NCI-H446 (cell line): ENCODE measurements at regions not wholly inside any gene's neighbourhood (a gene's known extent, or its start where the extent isn't known, plus 50 kb on each side); places are given as distances from the start of the nearest gene placed in this dataset.
"Not testable (repeated sequence)": the region's sequence is repeated elsewhere in the genome, so short reads cannot be mapped to it uniquely, and the experiment has no call there.

ENCODE experiments used
- DNase-seq, 2 experiments: peaks; one replicate each; lab custom pipeline; 2025; lab: John Stamatoyannopoulos, UW

- DNase-seq: no peak
Measured at GRCh38 chr14:71396050-71396677, 488.9 kb downstream of the PCNX1 start.

GRCh38 chr14:71397371-71397770 lies 490.1 kb downstream of the PCNX1 start:
- no peak for DNase-seq

GRCh38 chr14:71398450-71398849 lies 491.2 kb downstream of the PCNX1 start:
- no peak for DNase-seq

GRCh38 chr14:71399057-71399487 lies 491.8 kb downstream of the PCNX1 start:
- no peak for DNase-seq

GRCh38 chr14:71400871-71401321 lies 493.6 kb downstream of the PCNX1 start:
- DNase-seq: no peak

- not testable (repeated sequence) for DNase-seq
Measured at GRCh38 chr14:71402415-71402814, 495.2 kb downstream of the PCNX1 start.

- DNase-seq: peak in 1 of 2 experiments; percentile 26
Measured at GRCh38 chr14:71403656-71404055, 496.4 kb downstream of the PCNX1 start.

GRCh38 chr14:71405676-71406075 lies 498.4 kb downstream of the PCNX1 start:
- DNase-seq: no peak

- no peak for DNase-seq
Measured at GRCh38 chr14:71408362-71409030, 501.2 kb downstream of the PCNX1 start.

GRCh38 chr14:71410578-71411284 lies 503.5 kb downstream of the PCNX1 start:
- no peak for DNase-seq

- no peak for DNase-seq
Measured at GRCh38 chr14:71411285-71411595, 504.0 kb downstream of the PCNX1 start.

- DNase-seq: no peak
Measured at GRCh38 chr14:71411738-71412137, 504.5 kb downstream of the PCNX1 start.

GRCh38 chr14:71414631-71415403 lies 507.6 kb downstream of the PCNX1 start:
- DNase-seq: no peak

GRCh38 chr14:71415404-71415690 lies 508.1 kb downstream of the PCNX1 start:
- no peak for DNase-seq

GRCh38 chr14:71416392-71416791 lies 509.1 kb downstream of the PCNX1 start:
- no peak for DNase-seq

- no peak for DNase-seq
Measured at GRCh38 chr14:71418532-71419245, 511.4 kb downstream of the PCNX1 start.

GRCh38 chr14:71423481-71423880 lies 508.7 kb upstream of the RGS6 start:
- DNase-seq: no peak

GRCh38 chr14:71424941-71425340 lies 507.3 kb upstream of the RGS6 start:
- DNase-seq: no peak

- no peak for DNase-seq
Measured at GRCh38 chr14:71426001-71426400, 506.2 kb upstream of the RGS6 start.

GRCh38 chr14:71429902-71430301 lies 502.3 kb upstream of the RGS6 start:
- DNase-seq: no peak

- no peak for DNase-seq
Measured at GRCh38 chr14:71430321-71430677, 501.9 kb upstream of the RGS6 start.
